Trophoblast cell (in vitro differentiated cells and primary cell): ENCODE measurements at regions not wholly inside any gene's neighbourhood (a gene's known extent, or its start where the extent isn't known, plus 50 kb on each side); places are given as distances from the start of the nearest gene placed in this dataset.

Experiments used
- DNase-seq, 2 donors: peaks; one replicate each; pipeline ENCODE4 v3.0.0-alpha.2; 2016
- H2AFZ ChIP-seq: 2 replicates; pipeline ENCODE4 v1.6.1; 2013; ENCODE audit warnings: low read length, moderate library complexity, mild to moderate bottlenecking; ENCODE audit not compliant: insufficient read depth, poor library complexity
- H2AK5ac ChIP-seq: 2 replicates; pipeline ENCODE4 v1.6.1; 2013; ENCODE audit warnings: mild to moderate bottlenecking, low read length
- H2BK120ac ChIP-seq: 2 replicates; pipeline ENCODE4 v1.6.1; 2013; ENCODE audit warnings: low read length, mild to moderate bottlenecking, moderate library complexity; ENCODE audit not compliant: insufficient read depth, poor library complexity
- H2BK12ac ChIP-seq: 2 replicates; pipeline ENCODE4 v1.6.1; 2013; ENCODE audit warnings: mild to moderate bottlenecking, low read length, moderate library complexity
- H2BK5ac ChIP-seq: 2 replicates; pipeline ENCODE4 v1.6.1; 2013; ENCODE audit warnings: low read length, low read depth, moderate library complexity, mild to moderate bottlenecking; ENCODE audit not compliant: poor library complexity
- H3K14ac ChIP-seq: 2 replicates; pipeline ENCODE4 v1.6.1; 2013; ENCODE audit warnings: mild to moderate bottlenecking, low read length
- H3K18ac ChIP-seq: 2 replicates; pipeline ENCODE4 v1.6.1; 2013; ENCODE audit warnings: mild to moderate bottlenecking, low read length
- H3K23ac ChIP-seq: 2 replicates; pipeline ENCODE4 v1.6.1; 2013; ENCODE audit warnings: low read length
- H3K27ac ChIP-seq: 2 replicates; pipeline ENCODE4 v1.5.1; 2013; ENCODE audit warnings: low read depth, mild to moderate bottlenecking, inconsistent platforms, low read length, moderate library complexity
- H3K27me3 ChIP-seq: 2 replicates; pipeline ENCODE4 v1.6.1; 2013; ENCODE audit warnings: inconsistent platforms, mild to moderate bottlenecking, low read length, moderate library complexity; ENCODE audit not compliant: insufficient read depth
- H3K36me3 ChIP-seq, 2 experiments: 1 replicate in 1 of 2; 2 replicates in 1 of 2; pipeline ENCODE4 v1.6.1; 2013; ENCODE audit warnings: low read length in 2 of 2, mild to moderate bottlenecking in 2 of 2, moderate library complexity in 1 of 2; ENCODE audit not compliant: insufficient read depth in 2 of 2, control insufficient read depth in 1 of 2
- H3K4ac ChIP-seq: 2 replicates; pipeline ENCODE4 v1.6.1; 2013; ENCODE audit warnings: low read depth, mild to moderate bottlenecking, low read length, moderate library complexity
- H3K4me1 ChIP-seq, 2 experiments: 1 replicate in 1 of 2; 2 replicates in 1 of 2; pipeline ENCODE4 v1.6.1; 2013; ENCODE audit warnings: low read length in 2 of 2, mild to moderate bottlenecking in 2 of 2, moderate library complexity in 1 of 2; ENCODE audit not compliant: insufficient read depth in 2 of 2, control insufficient read depth in 1 of 2
- H3K4me2 ChIP-seq: 2 replicates; pipeline ENCODE4 v1.6.1; 2013; ENCODE audit warnings: inconsistent platforms, mild to moderate bottlenecking, low read length, moderate library complexity
- H3K4me3 ChIP-seq: 2 replicates; pipeline ENCODE4 v1.5.1; 2013; ENCODE audit warnings: mild to moderate bottlenecking, low read depth, low read length, inconsistent platforms
- H3K79me1 ChIP-seq: one replicate; pipeline ENCODE4 v1.6.1; 2013; ENCODE audit warnings: low read length
- H3K79me2 ChIP-seq: 2 replicates; pipeline ENCODE4 v1.6.1; 2013; ENCODE audit warnings: low read length, mild to moderate bottlenecking; ENCODE audit not compliant: control insufficient read depth, insufficient read depth, poor library complexity
- H3K9ac ChIP-seq: 2 replicates; pipeline ENCODE4 v1.6.1; 2013; ENCODE audit warnings: mild to moderate bottlenecking, low read length
- H3K9me3 ChIP-seq: 2 replicates; pipeline ENCODE4 v1.6.1; 2013; ENCODE audit warnings: low read depth, mild to moderate bottlenecking, control low read depth, inconsistent platforms, low read length; ENCODE audit not compliant: insufficient read depth
- H4K12ac ChIP-seq: 2 replicates; pipeline ENCODE4 v1.6.1; 2013; ENCODE audit warnings: low read depth, mild to moderate bottlenecking, low read length, moderate library complexity
- H4K8ac ChIP-seq: 2 replicates; pipeline ENCODE4 v1.6.1; 2013; ENCODE audit warnings: low read depth, mild to moderate bottlenecking, low read length, moderate library complexity
- H4K91ac ChIP-seq: one replicate; pipeline ENCODE4 v1.6.1; 2013; ENCODE audit warnings: low read depth, mild to moderate bottlenecking, low read length, moderate library complexity
- WGBS: extraction: QIAGEN DNeasy Blood & Tissue Kit; methylation state at CpG from one replicate; pipeline ENCODE4 v1.1.7; 2013; ENCODE audit warnings: missing lambda C conversion rate; ENCODE audit not compliant: insufficient read length, insufficient coverage; ENCODE audit errors: extremely low coverage; 5-methylcytosine and 5-hydroxymethylcytosine counted together

DNA sequence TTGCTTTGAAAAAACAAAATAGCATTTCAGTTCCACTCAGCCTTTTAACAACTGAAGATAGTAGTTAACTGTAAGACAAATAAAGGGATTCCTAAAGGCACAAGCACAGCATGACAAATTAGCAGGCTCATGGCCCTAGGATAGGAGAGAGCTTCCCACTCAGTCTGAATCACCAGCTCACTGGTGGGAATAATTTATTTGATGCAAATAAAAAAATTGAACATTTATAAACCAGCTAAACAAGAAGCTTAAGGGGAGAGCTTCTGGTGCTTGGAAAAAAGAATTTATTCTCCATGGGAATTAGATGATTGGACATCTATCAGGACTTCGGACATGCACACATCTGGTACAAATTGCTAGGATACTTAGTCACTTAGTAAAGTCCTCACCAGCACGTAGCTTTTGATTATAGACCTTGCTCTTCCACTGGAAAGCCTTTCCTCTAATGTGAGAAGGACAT lies 294.1 kb upstream of the TNC start:
- no peaks in the 10 kb centered on the region for H3K79me2 ChIP-seq
- no peak overlapping the region for H2AFZ ChIP-seq
- no peaks in the 10 kb centered on the region for H3K79me1 ChIP-seq
- no peak overlapping the region for H3K4me3 ChIP-seq
- H3K9ac ChIP-seq: no peak overlapping the region
- no peak overlapping the region for H3K4me2 ChIP-seq
- DNase-seq: no peak
- no peaks in the 10 kb centered on the region for H3K4me1 ChIP-seq
- H3K4ac ChIP-seq: no peak overlapping the region
- no peaks in the 10 kb centered on the region for H3K9me3 ChIP-seq
- no peak overlapping the region for H4K91ac ChIP-seq
- H4K12ac ChIP-seq: no peak overlapping the region
- H2AK5ac ChIP-seq: no peak overlapping the region
- no peaks in the 10 kb centered on the region for H3K27me3 ChIP-seq
- H3K23ac ChIP-seq: no peak overlapping the region
- H3K18ac ChIP-seq: no peak overlapping the region
- no peak overlapping the region for H3K14ac ChIP-seq
- no peak overlapping the region for H2BK120ac ChIP-seq
- H2BK5ac ChIP-seq: no peak overlapping the region
- H4K8ac ChIP-seq: no peak overlapping the region
- no peak overlapping the region for H3K27ac ChIP-seq
- H2BK12ac ChIP-seq: no peak overlapping the region
- no CpG with 5 or more reads among the region's 2 CpGs for WGBS
- H3K36me3 ChIP-seq: no peaks in the 10 kb centered on the region

GRCh38 chr9:115412656-115413055 lies 294.7 kb upstream of the TNC start:
- H3K4me2 ChIP-seq: no peak overlapping the region
- H2BK5ac ChIP-seq: no peak overlapping the region
- H4K12ac ChIP-seq: no peak overlapping the region
- H4K91ac ChIP-seq: no peak overlapping the region
- H3K9ac ChIP-seq: no peak overlapping the region
- no peak overlapping the region for H3K14ac ChIP-seq
- no peak overlapping the region for H3K27ac ChIP-seq
- no peak overlapping the region for H3K23ac ChIP-seq
- H2AK5ac ChIP-seq: no peak overlapping the region
- no peak overlapping the region for H2BK12ac ChIP-seq
- H3K27me3 ChIP-seq: no peaks in the 10 kb centered on the region
- H3K4ac ChIP-seq: no peak overlapping the region
- no peak overlapping the region for H2BK120ac ChIP-seq
- no peaks in the 10 kb centered on the region for H3K79me2 ChIP-seq
- no peak overlapping the region for H4K8ac ChIP-seq
- no peaks in the 10 kb centered on the region for H3K9me3 ChIP-seq
- H3K4me3 ChIP-seq: no peak overlapping the region
- H3K18ac ChIP-seq: no peak overlapping the region
- no peaks in the 10 kb centered on the region for H3K36me3 ChIP-seq
- H2AFZ ChIP-seq: no peak overlapping the region
- H3K4me1 ChIP-seq: no peaks in the 10 kb centered on the region
- H3K79me1 ChIP-seq: no peaks in the 10 kb centered on the region
- no peak for DNase-seq

GRCh38 chr9:115413304-115413703 lies 295.3 kb upstream of the TNC start:
- H3K4me2 ChIP-seq: no peak overlapping the region
- H3K23ac ChIP-seq: no peak overlapping the region
- H3K79me1 ChIP-seq: no peaks in the 10 kb centered on the region
- H2BK5ac ChIP-seq: no peak overlapping the region
- no peak overlapping the region for H3K18ac ChIP-seq
- no peak overlapping the region for H3K14ac ChIP-seq
- no peak overlapping the region for H4K91ac ChIP-seq
- no peak overlapping the region for H2AK5ac ChIP-seq
- H3K9me3 ChIP-seq: no peaks in the 10 kb centered on the region
- H4K8ac ChIP-seq: no peak overlapping the region
- H3K36me3 ChIP-seq: no peaks in the 10 kb centered on the region
- no peak overlapping the region for H3K4ac ChIP-seq
- H3K4me3 ChIP-seq: no peak overlapping the region
- H3K4me1 ChIP-seq: no peaks in the 10 kb centered on the region
- H3K27ac ChIP-seq: no peak overlapping the region
- no peak overlapping the region for H4K12ac ChIP-seq
- H3K27me3 ChIP-seq: no peaks in the 10 kb centered on the region
- DNase-seq: no peak
- no peak overlapping the region for H2BK120ac ChIP-seq
- no peak overlapping the region for H2AFZ ChIP-seq
- H3K9ac ChIP-seq: no peak overlapping the region
- no peaks in the 10 kb centered on the region for H3K79me2 ChIP-seq
- no peak overlapping the region for H2BK12ac ChIP-seq

- no CpG with 5 or more reads among the region's 1 CpG for WGBS
- no peak overlapping the region for H3K27ac ChIP-seq
Measured at GRCh38 chr9:115413766-115414382, 295.9 kb upstream of the TNC start.

More at GRCh38 chr9:115413766-115414382, 295.9 kb upstream of the TNC start:
- H2AFZ ChIP-seq: no peak overlapping the region
- H3K4me1 ChIP-seq: no peaks in the 10 kb centered on the region
- no peak overlapping the region for H2BK12ac ChIP-seq
- H3K23ac ChIP-seq: no peak overlapping the region
- no peaks in the 10 kb centered on the region for H3K27me3 ChIP-seq
- no peaks in the 10 kb centered on the region for H3K79me2 ChIP-seq
- no peak overlapping the region for H2AK5ac ChIP-seq
- no peak overlapping the region for H3K4ac ChIP-seq
- no peaks in the 10 kb centered on the region for H3K79me1 ChIP-seq
- no peak overlapping the region for H3K9ac ChIP-seq
- no peaks in the 10 kb centered on the region for H3K36me3 ChIP-seq
- no peak for DNase-seq
- no peak overlapping the region for H4K12ac ChIP-seq
- no peak overlapping the region for H4K8ac ChIP-seq
- H3K14ac ChIP-seq: no peak overlapping the region
- no peak overlapping the region for H2BK5ac ChIP-seq
- no peaks in the 10 kb centered on the region for H3K9me3 ChIP-seq
- H2BK120ac ChIP-seq: no peak overlapping the region
- no peak overlapping the region for H3K4me2 ChIP-seq
- no peak overlapping the region for H3K4me3 ChIP-seq
- no peak overlapping the region for H4K91ac ChIP-seq
- H3K18ac ChIP-seq: no peak overlapping the region
